GM12878 (cell line): ENCODE measurements at regions not wholly inside any gene's neighbourhood (a gene's known extent, or its start where the extent isn't known, plus 50 kb on each side); places are given as distances from the start of the nearest gene placed in this dataset.

Experiments used
- ATAC-seq: fragments of 200-7000 bp; cut with Tn5 transposase; 3 replicates; pipeline ENCODE4 v1.9.1; 2020; ENCODE audit warnings: mild to moderate bottlenecking, moderate library complexity
- BruUV-seq: library from RNA; stranded (reverse); fragments of 400-500 nt; replicated peaks from 2 replicates; lab custom pipeline; 2021; lab: Mats Ljungman, UMichigan
- CTCF ChIA-PET: fragments of 300-600 bp; sonication (Branson Sonifier 250); formaldehyde crosslinking; extraction: SDS; loops from one replicate; lab custom pipeline; 2021; ENCODE audit warnings: inconsistent platforms; lab: Yijun Ruan, JAX
- POLR2A ChIA-PET: fragments of 350-600 bp; formaldehyde crosslinking; extraction: SDS; loops from one replicate; lab custom pipeline; 2021; ENCODE audit warnings: inconsistent platforms; lab: Charles Lee
- RAD21 ChIA-PET: fragments of 300-600 bp; sonication (Branson Sonifier 250); formaldehyde crosslinking; loops from one replicate; lab custom pipeline; 2023; ENCODE audit warnings: antibody characterized with exemption; ENCODE audit not compliant: unreplicated experiment; lab: Charles Lee
- SMC1A ChIA-PET: fragments of 300-600 bp; sonication (Branson Sonifier 250); formaldehyde crosslinking; loops from one replicate; lab custom pipeline; 2023; ENCODE audit not compliant: unreplicated experiment, uncharacterized antibody; lab: Charles Lee
- DNase-seq: peaks from one replicate; pipeline ENCODE4 v3.0.0-alpha.2; 2011; ENCODE audit warnings: low read depth, low spot score
- FAIRE-seq: peaks from 3 replicates; lab custom pipeline; 2011; peaks lifted over from hg19 to GRCh38; lab: Jason Lieb, UNC
- H2AFZ ChIP-seq: 2 replicates; pipeline ENCODE4 v1.6.0; 2011; ENCODE audit warnings: low read depth, low read length, control low read depth; ENCODE audit not compliant: control insufficient read depth
- H3K27ac ChIP-seq: 2 replicates; pipeline ENCODE4 v1.5.1; 2011; ENCODE audit warnings: control low read depth; ENCODE audit not compliant: control insufficient read depth, insufficient read depth
- H3K27me3 ChIP-seq, 2 experiments: replicated peaks in 1 of 2; 2 replicates each; pipeline versions ENCODE4 v1.6.0 to v1.6.1; 2011; ENCODE audit warnings: low read length in 1 of 2; ENCODE audit not compliant: control insufficient read depth in 2 of 2, insufficient read depth in 2 of 2
- H3K36me3 ChIP-seq, 2 experiments: 2 replicates each; pipeline ENCODE4 v1.5.1; 2011; ENCODE audit warnings: low read length in 1 of 2; ENCODE audit not compliant: control insufficient read depth in 2 of 2, insufficient read depth in 2 of 2
- H3K4me1 ChIP-seq: 2 replicates; pipeline ENCODE4 v1.6.1; 2011; ENCODE audit warnings: mild to moderate bottlenecking, low read length, moderate library complexity, mixed read lengths; ENCODE audit not compliant: control insufficient read depth, insufficient read depth
- H3K4me2 ChIP-seq: 2 replicates; pipeline ENCODE4 v1.6.0; 2011; ENCODE audit warnings: control low read depth; ENCODE audit not compliant: control insufficient read depth, insufficient read depth
- H3K4me3 ChIP-seq: fragments of 200-600 bp; sonication (generic); 2 replicates; pipeline ENCODE4 v1.5.1; 2016
- H3K79me2 ChIP-seq: 2 replicates; pipeline ENCODE4 v1.6.0; 2011; ENCODE audit warnings: low read length; ENCODE audit not compliant: control insufficient read depth, insufficient read depth
- H3K9ac ChIP-seq: 2 replicates; pipeline ENCODE4 v1.8.0; 2011; ENCODE audit warnings: low read length, control low read depth, mixed read lengths; ENCODE audit not compliant: control insufficient read depth, insufficient read depth
- H3K9me3 ChIP-seq: replicated peaks from 3 replicates; pipeline ENCODE4 v1.5.1; 2011; ENCODE audit warnings: mild to moderate bottlenecking, low read length; ENCODE audit not compliant: control insufficient read depth, insufficient read depth
- H4K20me1 ChIP-seq: 2 replicates; pipeline ENCODE4 v1.6.0; 2011; ENCODE audit not compliant: control insufficient read depth, insufficient read depth
- ATF7 ChIP-seq: fragments of 450-650 bp; IDR thresholded peaks from 2 replicates; pipeline ENCODE4 v1.6.1; 2016; ENCODE audit warnings: low read depth, mild to moderate bottlenecking
- BCL3 ChIP-seq: IDR thresholded peaks from 2 replicates; pipeline ENCODE4 v1.6.1; 2011; ENCODE audit warnings: borderline replicate concordance, low read depth, mild to moderate bottlenecking, moderate library complexity, low read length; ENCODE audit not compliant: insufficient read depth, poor library complexity, severe bottlenecking
- CTCF ChIP-seq, 3 experiments: IDR thresholded peaks in 2 of 3; conservative IDR thresholded peaks in 1 of 3; 2 replicates each; pipeline ENCODE4 v1.5.1; 2011; ENCODE audit warnings: low read depth in 3 of 3, low read length in 3 of 3, mild to moderate bottlenecking in 3 of 3, control low read depth in 2 of 3, moderate library complexity in 2 of 3, inconsistent platforms in 1 of 3, mixed read lengths in 1 of 3; ENCODE audit not compliant: control insufficient read depth in 2 of 3, insufficient read depth in 1 of 3; ENCODE audit errors: extremely low read depth in 1 of 3
- EZH2 ChIP-seq: IDR thresholded peaks from 2 replicates; pipeline ENCODE4 v1.6.1; 2012; ENCODE audit warnings: low read depth, mild to moderate bottlenecking, control low read depth, inconsistent platforms, low read length, borderline replicate concordance; ENCODE audit not compliant: control insufficient read depth
- FOS ChIP-seq: IDR thresholded peaks from 3 replicates; pipeline ENCODE4 v1.6.1; 2011; ENCODE audit warnings: borderline replicate concordance; ENCODE audit not compliant: insufficient read length; ENCODE audit errors: extremely low read depth
- HDAC6 ChIP-seq: fragments of 200-600 bp; sonication (generic); IDR thresholded peaks from one replicate; pipeline ENCODE4 v1.8.0; 2017; ENCODE audit warnings: antibody characterized with exemption; ENCODE audit not compliant: unreplicated experiment
- IRF5 ChIP-seq: fragments of 450-650 bp; IDR thresholded peaks from 2 replicates; pipeline ENCODE4 v1.6.1; 2017; ENCODE audit warnings: borderline replicate concordance
- JUNB ChIP-seq: IDR thresholded peaks from 2 replicates; pipeline ENCODE4 v1.6.1; 2016; ENCODE audit warnings: antibody characterized with exemption, mild to moderate bottlenecking
- MXI1 ChIP-seq: fragments of 150-350 bp; IDR thresholded peaks from 2 replicates; pipeline ENCODE4 v1.6.1; 2011; ENCODE audit warnings: low read depth, mild to moderate bottlenecking, inconsistent platforms, low read length, improper control_type of control experiment
- NFIC ChIP-seq: IDR thresholded peaks from 2 replicates; pipeline ENCODE4 v1.6.1; 2012; ENCODE audit warnings: low read depth, mild to moderate bottlenecking, inconsistent platforms, low read length, moderate library complexity
- SREBF2 ChIP-seq: IDR thresholded peaks from 2 replicates; pipeline ENCODE4 v1.6.1; 2012; ENCODE audit warnings: mild to moderate bottlenecking, low read length
- TARDBP ChIP-seq: IDR thresholded peaks from 2 replicates; pipeline ENCODE4 v1.6.1; 2016; ENCODE audit warnings: borderline replicate concordance
- ZBED1 ChIP-seq: IDR thresholded peaks from 2 replicates; pipeline ENCODE4 v1.6.1; 2016; ENCODE audit warnings: borderline replicate concordance
- ZNF274 ChIP-seq: IDR thresholded peaks from one replicate; pipeline ENCODE4 v1.8.0; 2011; ENCODE audit not compliant: insufficient read length, insufficient read depth
- WGBS: methylation state at CpG from one replicate; pipeline ENCODE4 v1.1.6; 2016; ENCODE audit warnings: low lambda C conversion rate; ENCODE audit not compliant: insufficient replicate concordance, insufficient coverage; ENCODE audit errors: missing lambda C conversion rate; 5-methylcytosine and 5-hydroxymethylcytosine counted together
- in situ Hi-C: fragments of 300-500 bp; cut with MboI; formaldehyde crosslinking; loops from 9 replicates; pipeline ENCODE4 v1.14.3; 2018; ENCODE audit warnings: mixed read lengths
- intact Hi-C: fragments of 100-400 bp; cut with micrococcal nuclease; formaldehyde crosslinking; loops from one replicate; pipeline ENCODE4 v1.14.2; 2022; ENCODE audit not compliant: unreplicated experiment
- TF ChIP-seq, protein P1 (sequence below): fragments of 450-650 bp; IDR thresholded peaks from 2 replicates; pipeline ENCODE4 v1.6.1; 2017; ENCODE audit warnings: mild to moderate bottlenecking, moderate library complexity

- H3K4me2 ChIP-seq, result no peak overlapping the region
- H3K4me1 ChIP-seq, result no peaks in the 10 kb centered on the region
- H3K36me3 ChIP-seq, result no peaks in the 10 kb centered on the region
- no peaks in the 10 kb centered on the region for H3K79me2 ChIP-seq
- RAD21 ChIA-PET, result no interaction called here
- SMC1A ChIA-PET, result no interaction called here
- no peak overlapping the region for H2AFZ ChIP-seq
- POLR2A ChIA-PET, result no interaction called here
- 34% methylated on average over 7 of the region's 7 CpGs for WGBS
- no peak overlapping the region for H3K27ac ChIP-seq
- DNase-seq (no peak), ATAC-seq (no peak), FAIRE-seq (no peak)
- no peak overlapping the region for H3K4me3 ChIP-seq
- H3K9ac ChIP-seq, result no peak overlapping the region
- TF ChIP-seq JUNB (no peak), NFIC (no peak), TARDBP (no peak), FOS (no peak), EZH2 (no peak), HDAC6 (no peak), ZNF274 (no peak), CTCF (IDR thresholded peaks at IDR 0.05 in 2 of 3, conservative IDR thresholded peaks at IDR 0.05 in 1 of 3; ENCODE audit: control insufficient read depth in 2 of 3, extremely low read depth in 1 of 3, insufficient read depth in 1 of 3, low read depth in 3 of 3, low read length in 3 of 3) (no peak), IRF5 (no peak), MXI1 (no peak), SREBF2 (no peak), BCL3 (no peak), ZBED1 (no peak), ATF7 (no peak)
- TF ChIP-seq, protein P1, sequence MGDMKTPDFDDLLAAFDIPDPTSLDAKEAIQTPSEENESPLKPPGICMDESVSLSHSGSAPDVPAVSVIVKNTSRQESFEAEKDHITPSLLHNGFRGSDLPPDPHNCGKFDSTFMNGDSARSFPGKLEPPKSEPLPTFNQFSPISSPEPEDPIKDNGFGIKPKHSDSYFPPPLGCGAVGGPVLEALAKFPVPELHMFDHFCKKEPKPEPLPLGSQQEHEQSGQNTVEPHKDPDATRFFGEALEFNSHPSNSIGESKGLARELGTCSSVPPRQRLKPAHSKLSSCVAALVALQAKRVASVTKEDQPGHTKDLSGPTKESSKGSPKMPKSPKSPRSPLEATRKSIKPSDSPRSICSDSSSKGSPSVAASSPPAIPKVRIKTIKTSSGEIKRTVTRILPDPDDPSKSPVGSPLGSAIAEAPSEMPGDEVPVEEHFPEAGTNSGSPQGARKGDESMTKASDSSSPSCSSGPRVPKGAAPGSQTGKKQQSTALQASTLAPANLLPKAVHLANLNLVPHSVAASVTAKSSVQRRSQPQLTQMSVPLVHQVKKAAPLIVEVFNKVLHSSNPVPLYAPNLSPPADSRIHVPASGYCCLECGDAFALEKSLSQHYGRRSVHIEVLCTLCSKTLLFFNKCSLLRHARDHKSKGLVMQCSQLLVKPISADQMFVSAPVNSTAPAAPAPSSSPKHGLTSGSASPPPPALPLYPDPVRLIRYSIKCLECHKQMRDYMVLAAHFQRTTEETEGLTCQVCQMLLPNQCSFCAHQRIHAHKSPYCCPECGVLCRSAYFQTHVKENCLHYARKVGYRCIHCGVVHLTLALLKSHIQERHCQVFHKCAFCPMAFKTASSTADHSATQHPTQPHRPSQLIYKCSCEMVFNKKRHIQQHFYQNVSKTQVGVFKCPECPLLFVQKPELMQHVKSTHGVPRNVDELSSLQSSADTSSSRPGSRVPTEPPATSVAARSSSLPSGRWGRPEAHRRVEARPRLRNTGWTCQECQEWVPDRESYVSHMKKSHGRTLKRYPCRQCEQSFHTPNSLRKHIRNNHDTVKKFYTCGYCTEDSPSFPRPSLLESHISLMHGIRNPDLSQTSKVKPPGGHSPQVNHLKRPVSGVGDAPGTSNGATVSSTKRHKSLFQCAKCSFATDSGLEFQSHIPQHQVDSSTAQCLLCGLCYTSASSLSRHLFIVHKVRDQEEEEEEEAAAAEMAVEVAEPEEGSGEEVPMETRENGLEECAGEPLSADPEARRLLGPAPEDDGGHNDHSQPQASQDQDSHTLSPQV, result no peak
- no peaks in the 10 kb centered on the region for H3K27me3 ChIP-seq
- no peaks in the 10 kb centered on the region for H3K9me3 ChIP-seq
- intact Hi-C loops, result no loop called here
- CTCF ChIA-PET, result no interaction called here
- H4K20me1 ChIP-seq, result no peaks in the 10 kb centered on the region
- in situ Hi-C loops, result no loop called here
- BruUV-seq, result no TSS peak
These were observed 372.7 kb downstream of the PSAT1 start for GRCh38 chr9:78669591-78669990.
